ENCODE measurements at regions not wholly inside any gene's neighbourhood (a gene's known extent, or its start where the extent isn't known, plus 50 kb on each side); places are given as distances from the start of the nearest gene placed in this dataset.
"Not testable (repeated sequence)": the region's sequence is repeated elsewhere in the genome, so short reads cannot be mapped to it uniquely, and the experiment has no call there.

DNA sequence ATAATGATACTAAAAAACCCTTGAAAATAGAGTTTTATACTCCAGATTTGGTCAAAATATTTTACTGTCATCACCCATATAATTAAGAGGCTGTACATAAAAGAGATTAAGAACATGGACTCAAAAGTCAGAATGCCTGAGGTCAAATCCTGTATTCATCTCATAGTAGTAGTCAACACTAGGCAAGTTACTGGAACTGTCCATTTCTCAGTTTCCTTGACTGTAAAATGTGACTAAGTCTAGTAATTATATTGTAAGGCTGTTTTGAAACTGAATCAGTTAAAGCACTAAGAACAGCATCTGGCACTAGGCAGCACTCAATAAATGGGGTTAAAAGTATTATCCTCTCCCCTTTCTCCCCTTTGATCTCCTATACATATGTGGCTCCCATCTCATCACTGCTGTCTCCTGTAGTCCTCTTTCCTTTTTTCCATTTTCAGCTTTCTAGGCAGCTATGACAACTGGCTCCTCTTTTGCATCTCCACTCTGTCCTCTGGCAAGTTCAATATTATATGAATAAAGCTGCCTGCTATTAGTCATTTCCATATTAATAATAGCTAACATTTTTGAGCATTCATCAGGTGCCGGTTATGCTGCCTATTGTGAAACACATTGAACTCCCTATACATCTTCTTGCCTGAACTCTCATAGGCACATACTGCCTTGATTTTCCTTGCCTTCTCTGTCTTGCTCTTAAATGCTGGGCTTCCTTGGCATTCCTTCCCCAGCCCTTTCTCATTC lies 185.8 kb upstream of the NREP start:
- DNase-seq: no peak

- no peak for DNase-seq
Measured at GRCh38 chr5:111942201-111942600, 185.2 kb upstream of the NREP start.

DNA sequence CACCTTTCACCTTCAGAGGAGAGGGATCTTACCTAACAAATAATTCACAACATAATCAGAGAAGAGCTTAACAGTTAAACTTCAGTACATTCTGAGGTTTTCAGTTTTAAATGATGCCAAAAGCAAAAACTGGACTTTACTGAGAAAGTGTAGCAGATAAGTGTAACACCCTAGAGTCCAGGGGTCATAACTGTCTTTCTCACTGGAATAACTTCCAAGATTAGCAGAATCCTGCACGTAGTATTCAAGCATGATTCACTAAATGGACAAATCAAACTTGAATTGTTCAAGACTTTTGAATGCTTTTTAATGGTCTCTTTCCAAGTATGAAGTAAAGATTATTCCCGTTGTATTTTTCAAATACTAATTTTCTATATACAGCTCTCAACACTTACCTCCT lies 180.1 kb upstream of the NREP start:
- DNase-seq: no peak

DNA sequence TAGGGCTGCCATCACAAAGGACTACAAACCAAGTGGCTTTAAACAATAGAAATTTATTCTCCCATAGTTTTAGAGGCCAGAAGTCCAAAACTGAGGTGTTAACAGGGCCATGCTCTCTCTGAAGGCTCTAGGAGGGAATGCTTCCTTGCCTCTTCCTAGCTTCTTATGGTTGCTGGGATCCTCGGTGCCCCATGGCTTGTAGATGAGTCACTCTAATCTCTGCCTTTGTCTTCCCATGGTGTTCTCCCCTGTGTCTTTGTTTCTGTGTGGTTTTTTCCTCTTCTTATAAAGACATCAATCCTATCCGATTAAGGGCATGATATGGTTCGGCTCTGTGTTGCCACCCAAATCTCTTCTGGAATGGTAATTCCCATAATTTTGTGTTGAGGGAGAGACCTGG lies 178.8 kb upstream of the NREP start:
- DNase-seq: no peak

- DNase-seq: no peak
Measured at GRCh38 chr5:111935009-111935408, 178.0 kb upstream of the NREP start.

- DNase-seq: no peak
Measured at GRCh38 chr5:111934511-111934910, 177.5 kb upstream of the NREP start.

DNA sequence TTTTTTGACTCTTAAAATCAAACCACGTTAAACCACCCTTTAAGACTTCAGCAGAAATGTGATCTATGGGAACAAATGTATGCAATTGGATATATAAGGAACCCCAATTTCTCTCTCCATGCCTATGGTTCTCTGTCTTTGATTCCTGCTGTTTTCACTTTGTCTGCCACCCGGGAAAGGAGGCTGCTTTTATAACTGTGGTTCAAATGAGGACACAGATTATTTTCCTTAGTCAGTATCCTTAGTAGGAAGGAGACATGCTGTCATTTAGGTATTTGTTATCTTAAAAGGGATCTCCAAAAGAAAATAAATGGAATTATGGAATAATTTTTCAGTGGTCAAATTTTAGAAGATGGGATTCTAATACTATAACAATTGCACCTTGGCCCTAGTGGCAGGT lies 176.1 kb upstream of the NREP start:
- no peak for DNase-seq

DNA sequence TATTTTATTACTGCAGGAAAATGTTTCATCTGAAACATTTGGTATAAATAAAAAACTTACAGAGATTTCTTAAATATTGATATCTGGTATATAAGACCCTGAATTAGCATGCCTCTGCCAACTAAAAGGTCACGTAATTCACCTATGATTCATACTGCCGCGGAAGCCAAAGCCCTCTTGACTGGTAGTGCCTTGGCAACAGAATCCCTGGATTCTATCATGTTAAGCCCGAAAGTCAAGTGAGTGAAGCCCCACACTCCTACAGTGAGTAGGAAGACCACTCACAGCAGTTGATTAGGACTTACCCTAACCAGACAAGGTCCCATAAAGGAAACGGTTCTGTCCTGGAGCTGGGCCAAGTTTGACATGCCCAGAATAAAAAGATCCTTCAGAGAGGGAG lies 175.6 kb upstream of the NREP start:
- no peak for DNase-seq

DNA sequence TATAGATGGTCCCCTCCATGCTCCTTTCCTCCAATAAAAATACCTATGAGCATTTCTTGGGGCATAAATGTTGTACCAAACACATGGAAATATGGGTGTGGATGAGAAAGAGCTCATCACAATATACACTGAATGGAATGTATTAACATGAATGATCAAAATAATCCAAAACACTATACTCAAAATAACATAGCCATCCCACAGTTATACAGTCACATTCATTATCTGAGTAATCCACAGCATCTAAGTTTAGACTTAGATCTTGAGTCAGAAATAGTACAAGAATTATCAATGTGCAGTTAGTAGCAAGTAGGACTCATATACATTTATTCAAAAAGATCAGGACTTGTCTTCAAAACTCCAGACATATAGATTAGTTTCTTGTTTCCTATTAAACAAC lies 175.2 kb upstream of the NREP start:
- no peak for DNase-seq

- no peak for DNase-seq
Measured at GRCh38 chr5:111931655-111932054, 174.7 kb upstream of the NREP start.

DNA sequence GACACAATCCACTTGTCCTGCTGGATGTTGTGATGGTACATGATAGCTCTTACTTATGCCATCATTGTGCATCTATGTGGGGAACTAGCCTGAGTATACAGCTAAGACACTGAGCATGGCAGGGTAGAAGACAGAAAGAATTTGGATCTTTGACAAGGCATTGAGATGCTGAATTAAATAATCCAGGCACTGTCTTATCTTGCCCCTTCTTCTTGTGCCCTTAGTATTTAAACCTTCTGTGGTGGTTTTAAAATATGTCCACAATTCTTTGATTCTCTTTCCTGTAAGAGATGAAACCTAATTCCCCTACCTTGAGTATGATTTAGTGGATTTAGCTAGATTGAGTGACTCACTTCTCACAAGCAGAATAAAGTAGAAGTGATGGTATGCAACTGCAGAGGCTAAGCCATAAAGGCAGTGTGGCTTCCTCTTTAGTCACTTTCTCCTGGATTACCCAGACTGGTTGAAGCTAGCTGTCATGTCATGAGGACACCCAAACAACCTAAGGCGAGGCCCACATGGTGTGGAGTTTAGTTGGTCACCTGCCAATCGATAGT lies 174.0 kb upstream of the NREP start:
- DNase-seq: no peak

GRCh38 chr5:111930449-111930848 lies 173.5 kb upstream of the NREP start:
- DNase-seq: no peak

DNA sequence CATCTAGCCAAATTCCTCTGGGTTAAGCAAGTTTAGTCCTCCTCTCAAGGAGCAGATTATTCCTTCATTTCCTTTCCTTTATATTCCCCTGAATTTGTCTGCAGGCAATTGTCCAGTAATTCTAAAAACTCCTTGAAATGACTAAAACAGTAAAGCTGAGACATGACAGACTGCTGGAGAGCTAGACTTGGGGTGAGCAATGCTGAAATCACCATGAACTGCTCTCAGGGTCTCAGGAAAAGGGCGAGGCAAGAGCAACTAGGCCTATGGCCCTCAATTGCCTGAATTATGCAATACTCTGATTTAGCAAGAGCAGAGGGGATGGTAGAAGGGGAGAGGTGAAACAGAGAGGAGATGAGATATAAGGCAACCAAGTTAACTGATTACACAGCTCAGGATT lies 172.9 kb upstream of the NREP start:
- DNase-seq: no peak

- no peak for DNase-seq
Measured at GRCh38 chr5:111929261-111929660, 172.3 kb upstream of the NREP start.

DNA sequence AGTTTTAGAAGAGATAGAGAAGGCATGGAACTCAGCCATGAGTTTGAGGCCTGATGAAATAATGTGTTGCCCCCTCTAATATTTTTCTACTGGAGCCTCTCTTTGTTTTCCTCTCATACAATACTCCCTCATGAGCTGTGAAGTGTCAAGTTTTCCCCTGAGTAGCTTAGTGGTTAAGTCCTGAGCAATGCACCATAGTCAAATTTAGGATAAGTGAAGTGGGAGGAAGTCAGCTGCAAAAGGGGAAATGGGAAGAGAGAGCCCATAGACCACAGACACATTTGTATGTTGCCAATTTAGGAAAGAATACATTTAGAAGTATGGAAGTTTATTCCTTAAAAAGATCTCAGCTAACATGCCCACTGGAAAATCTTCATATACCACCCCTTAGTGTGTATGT lies 171.5 kb upstream of the NREP start:
- no peak for DNase-seq

DNA sequence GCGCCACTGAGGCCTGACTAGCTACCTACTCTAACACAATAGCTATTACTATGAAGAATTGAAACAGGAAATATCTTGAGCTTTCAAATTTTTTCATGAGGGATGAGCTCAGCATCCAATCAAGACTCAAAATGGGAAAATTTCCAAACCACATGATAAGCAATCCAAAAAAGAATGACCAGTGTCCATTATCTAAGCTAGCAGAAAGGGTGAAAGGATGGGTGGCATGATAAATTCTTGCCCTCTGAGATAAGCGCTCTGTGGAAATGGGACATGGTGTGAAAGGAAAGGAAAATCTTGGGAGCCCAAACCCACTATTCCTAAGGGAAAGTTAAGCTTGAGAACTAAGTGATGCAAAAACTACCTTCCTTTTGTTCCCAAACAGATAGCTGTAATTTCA lies 170.2 kb upstream of the NREP start:
- no peak for DNase-seq

GRCh38 chr5:111926026-111926425 lies 169.0 kb upstream of the NREP start:
- no peak for DNase-seq

- DNase-seq: no peak
Measured at GRCh38 chr5:111922344-111922743, 165.3 kb upstream of the NREP start.

- DNase-seq: not testable (repeated sequence)
Measured at GRCh38 chr5:111921691-111922090, 164.7 kb upstream of the NREP start.

GRCh38 chr5:111914966-111915636 lies 158.1 kb upstream of the NREP start:
- no peak for DNase-seq

DNA sequence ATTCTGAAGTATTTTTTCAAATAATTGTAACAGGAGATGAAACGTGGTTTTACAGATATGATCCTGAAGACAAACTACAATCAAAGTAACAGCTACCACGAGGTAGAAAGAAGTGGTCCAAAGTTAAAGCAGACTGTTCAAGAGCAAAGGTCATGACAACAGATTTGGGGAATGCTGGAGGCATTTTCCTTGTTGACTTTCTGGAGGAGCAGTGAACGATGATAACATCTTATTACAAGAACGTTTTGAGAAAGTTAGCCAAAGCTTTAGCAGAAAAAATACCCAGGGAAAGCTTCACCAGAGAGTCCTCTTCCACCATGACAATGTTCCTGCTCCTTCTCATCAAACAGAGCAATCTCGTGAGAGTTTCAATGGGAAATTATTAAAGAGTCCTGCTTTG lies 145.4 kb upstream of the NREP start:
- no peak for DNase-seq

GRCh38 chr5:111901296-111901695 lies 144.3 kb upstream of the NREP start:
- no peak for DNase-seq

- DNase-seq: no peak
Measured at GRCh38 chr5:111892949-111893348, 136.0 kb upstream of the NREP start.

DNA sequence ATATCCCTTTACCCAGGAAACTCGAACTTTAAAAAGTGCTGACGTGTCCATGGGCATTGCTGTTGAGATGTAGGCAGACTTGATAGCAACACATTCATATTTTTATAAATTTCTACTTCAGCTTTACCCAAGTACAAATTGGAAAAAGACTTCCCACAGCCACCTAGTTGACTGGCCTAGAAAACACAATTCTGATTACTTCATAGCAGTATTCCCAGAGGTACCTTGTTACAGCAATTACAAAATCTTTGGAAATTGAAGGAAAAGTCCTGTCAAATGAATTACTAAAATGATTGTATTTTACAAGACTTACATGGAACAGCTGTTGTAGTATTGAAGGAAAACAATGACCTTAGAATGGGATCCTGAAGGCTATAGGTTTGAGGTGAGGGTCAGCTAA lies 130.7 kb upstream of the NREP start:
- DNase-seq: no peak

All from left kidney (tissue), 1 donor.